Coronary artery (tissue), 2 donors: ENCODE measurements at regions not wholly inside any gene's neighbourhood (a gene's known extent, or its start where the extent isn't known, plus 50 kb on each side); places are given as distances from the start of the nearest gene placed in this dataset.

Source experiments
- DNase-seq: peaks from one replicate; pipeline ENCODE4 v3.0.0-alpha.2; 2017; ENCODE audit warnings: low spot score
- H3K27ac ChIP-seq, 2 donors: fragments of 200-600 bp; sonication (generic); one replicate each; pipeline ENCODE4 v1.5.1; 2016 to 2019
- H3K4me3 ChIP-seq: fragments of 200-600 bp; sonication (generic); 2 replicates; pipeline ENCODE4 v1.5.1; 2016; ENCODE audit warnings: mild to moderate bottlenecking, moderate library complexity
- TF ChIP-seq, protein P1 (sequence below): fragments of 200-600 bp; sonication (generic); IDR thresholded peaks from one replicate; pipeline ENCODE4 v1.5.1; 2019; ENCODE audit warnings: antibody characterized with exemption

DNA sequence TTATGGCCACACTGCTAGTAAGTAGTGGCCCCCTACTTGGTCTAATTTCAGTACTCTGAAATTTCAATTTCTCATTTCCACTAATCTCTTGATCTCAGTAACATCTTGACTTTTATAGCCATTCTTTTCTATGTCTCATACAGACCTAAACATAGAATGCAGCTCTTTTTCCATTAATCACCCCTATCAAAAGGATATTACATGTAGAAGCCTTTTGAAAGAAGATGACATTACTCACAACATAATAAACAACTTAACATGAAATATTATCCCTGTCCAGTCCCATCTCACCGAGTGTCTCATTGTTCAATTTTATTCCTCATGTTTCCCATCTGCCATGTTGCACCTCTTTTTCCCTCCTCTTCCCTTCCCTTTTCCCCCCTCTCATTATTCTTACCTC, 81.1 kb upstream of the KLHL13 start:
- no peak for DNase-seq
- TF ChIP-seq, protein P1, sequence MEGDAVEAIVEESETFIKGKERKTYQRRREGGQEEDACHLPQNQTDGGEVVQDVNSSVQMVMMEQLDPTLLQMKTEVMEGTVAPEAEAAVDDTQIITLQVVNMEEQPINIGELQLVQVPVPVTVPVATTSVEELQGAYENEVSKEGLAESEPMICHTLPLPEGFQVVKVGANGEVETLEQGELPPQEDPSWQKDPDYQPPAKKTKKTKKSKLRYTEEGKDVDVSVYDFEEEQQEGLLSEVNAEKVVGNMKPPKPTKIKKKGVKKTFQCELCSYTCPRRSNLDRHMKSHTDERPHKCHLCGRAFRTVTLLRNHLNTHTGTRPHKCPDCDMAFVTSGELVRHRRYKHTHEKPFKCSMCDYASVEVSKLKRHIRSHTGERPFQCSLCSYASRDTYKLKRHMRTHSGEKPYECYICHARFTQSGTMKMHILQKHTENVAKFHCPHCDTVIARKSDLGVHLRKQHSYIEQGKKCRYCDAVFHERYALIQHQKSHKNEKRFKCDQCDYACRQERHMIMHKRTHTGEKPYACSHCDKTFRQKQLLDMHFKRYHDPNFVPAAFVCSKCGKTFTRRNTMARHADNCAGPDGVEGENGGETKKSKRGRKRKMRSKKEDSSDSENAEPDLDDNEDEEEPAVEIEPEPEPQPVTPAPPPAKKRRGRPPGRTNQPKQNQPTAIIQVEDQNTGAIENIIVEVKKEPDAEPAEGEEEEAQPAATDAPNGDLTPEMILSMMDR = no peak
- H3K27ac ChIP-seq = no peak overlapping the region
- H3K4me3 ChIP-seq = no peak overlapping the region

DNA sequence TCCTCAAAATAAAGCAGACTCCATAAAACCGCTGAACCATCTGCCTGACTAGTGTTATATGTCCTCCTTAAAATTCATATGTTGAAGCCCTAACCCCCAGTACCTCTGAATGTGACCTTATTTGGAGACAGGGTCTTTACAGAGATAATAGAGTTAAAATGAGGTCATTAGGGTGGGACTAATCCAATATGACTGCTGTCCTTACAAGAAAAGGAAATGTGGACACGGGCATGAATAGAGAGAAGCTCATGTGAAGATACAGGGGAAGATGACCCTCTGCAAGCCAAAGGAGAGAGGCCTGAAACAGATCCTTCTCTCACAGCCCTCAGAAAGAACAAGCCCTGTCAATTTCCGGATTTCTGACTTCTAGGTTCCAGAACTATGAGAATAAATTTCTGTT, 82.0 kb upstream of the KLHL13 start:
- Histone ChIP-seq H3K27ac (no peak overlapping the region), H3K4me3 (no peak overlapping the region)
- TF ChIP-seq, protein P1 = no peak
- no peak for DNase-seq

DNA sequence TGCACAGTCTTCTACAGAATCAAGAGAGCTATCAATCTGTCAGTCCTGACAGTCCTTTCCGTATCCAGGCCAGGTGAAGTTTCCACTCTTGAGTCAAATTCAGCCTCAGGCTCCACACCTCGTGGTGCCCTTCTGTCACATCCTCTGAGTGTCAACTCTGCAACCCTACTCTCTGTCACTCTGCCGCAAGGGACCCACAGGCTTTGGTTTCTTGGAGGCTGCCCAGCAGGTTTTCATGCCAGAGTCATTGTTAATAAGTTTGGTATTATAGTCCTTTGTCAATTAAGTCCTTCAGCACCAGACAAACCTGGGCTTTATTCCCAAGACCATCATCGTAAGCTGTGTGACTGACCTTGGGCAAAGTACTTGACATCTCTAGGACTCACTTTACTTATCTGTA, 83.4 kb upstream of the KLHL13 start:
- DNase-seq = no peak
- Histone ChIP-seq H3K4me3 (no peak overlapping the region), H3K27ac (no peak overlapping the region)
- TF ChIP-seq, protein P1 = no peak

DNA sequence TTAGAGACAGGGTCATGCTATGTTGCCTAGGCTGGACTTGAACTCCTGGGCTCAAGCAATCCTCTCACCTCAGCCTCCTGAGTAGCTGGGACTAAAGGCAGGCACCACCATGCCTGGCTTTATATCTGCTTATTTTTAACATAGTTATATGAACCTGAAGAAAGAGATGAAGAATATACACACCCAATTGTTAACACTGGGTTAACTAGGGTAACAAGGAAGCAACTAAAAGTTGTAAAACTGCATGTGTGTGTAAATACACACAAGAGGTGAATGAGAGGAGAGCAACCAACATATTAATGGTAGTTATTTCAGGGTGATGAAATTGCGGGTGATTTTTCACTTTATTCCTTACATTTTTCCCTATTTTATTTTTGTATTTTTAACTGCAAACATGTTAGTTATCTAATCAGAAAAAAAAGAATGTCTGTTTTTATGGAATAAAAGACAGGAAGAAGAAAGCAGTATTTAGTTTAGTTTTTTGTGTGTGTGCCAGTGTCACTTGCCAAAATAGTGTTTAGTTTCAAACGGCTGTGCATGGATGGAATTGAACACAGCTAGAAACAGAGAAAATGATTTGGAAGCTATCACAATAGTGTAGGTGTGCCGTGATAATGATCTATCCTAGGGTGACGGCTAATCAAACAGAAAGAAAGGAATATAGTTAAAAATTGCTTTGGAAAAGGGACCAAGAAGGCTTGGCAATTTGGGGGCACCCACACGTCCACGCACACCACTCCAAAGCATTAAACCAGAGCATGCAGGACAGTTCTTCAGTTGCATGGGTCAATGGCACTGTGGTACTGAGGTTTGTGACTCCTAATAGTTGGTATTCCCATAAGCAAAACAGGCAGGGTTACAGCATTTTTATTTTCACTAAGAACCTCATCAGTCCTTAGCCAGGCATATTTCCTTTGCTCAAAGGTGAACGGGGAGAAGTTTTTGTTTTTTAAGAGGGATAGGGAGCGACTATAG, 89.1 kb upstream of the KLHL13 start:
- no peak overlapping the region for H3K4me3 ChIP-seq
- no peak for DNase-seq
- no peak overlapping the region for H3K27ac ChIP-seq
- TF ChIP-seq, protein P1 = no peak

DNA sequence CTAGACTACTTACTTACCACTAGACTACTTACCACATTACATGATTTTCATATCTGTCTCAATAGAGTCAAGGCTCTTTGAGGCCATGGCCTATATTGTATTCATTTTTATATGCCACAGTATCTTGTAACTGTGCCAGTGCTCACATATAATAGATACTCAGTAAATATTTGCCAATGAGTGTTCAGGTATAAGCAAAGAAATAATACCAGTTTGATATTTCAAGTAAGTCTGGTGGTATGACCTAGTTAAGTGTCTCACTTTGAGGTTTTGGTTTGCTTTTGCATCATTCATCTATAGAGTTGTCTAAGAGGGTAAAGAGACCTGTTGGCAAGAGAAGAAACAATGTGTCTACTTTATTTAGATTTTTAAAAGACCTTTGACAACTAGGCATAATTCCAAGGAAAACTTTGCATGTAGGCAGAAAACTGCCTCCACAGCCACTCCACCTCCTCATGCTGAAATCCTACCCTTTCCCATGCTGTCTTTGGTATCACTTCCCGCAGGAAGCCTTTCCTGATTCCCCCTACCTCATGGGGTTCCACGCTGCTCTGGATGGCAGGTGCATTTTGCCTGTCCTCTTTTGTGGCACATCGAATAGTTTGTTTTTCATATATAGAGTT, 91.3 kb upstream of the KLHL13 start:
- no peak for DNase-seq
- Histone ChIP-seq H3K27ac (no peak overlapping the region), H3K4me3 (no peak overlapping the region)
- TF ChIP-seq, protein P1 = no peak

DNA sequence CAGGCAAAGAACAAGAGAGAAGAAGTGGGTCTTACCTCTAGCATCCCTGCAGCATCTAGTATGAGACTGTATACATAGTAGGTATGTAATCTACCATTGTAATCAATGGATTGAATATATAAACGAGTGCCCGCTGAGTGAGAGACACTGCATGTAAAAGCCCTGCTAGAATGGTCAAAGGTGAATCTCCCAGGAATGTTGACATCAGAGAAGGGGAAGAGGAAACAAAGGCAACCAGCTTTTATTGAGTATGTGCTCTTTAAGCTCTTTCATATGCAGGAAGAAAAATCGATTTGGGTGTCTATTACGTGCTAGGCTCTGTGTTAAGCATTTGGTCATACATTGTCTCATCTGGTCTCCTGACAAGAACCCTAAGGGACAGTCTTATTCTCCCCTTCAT, 91.9 kb upstream of the KLHL13 start:
- TF ChIP-seq, protein P1 = no peak
- no peak overlapping the region for H3K27ac ChIP-seq
- no peak overlapping the region for H3K4me3 ChIP-seq
- no peak for DNase-seq
